Endothelial cell of umbilical vein (primary cell): ENCODE measurements at regions not wholly inside any gene's neighbourhood (a gene's known extent, or its start where the extent isn't known, plus 50 kb on each side); places are given as distances from the start of the nearest gene placed in this dataset.

Experiments used
- BruUV-seq: library from RNA; stranded (reverse); fragments of 400-500 nt; replicated peaks from 2 replicates; lab custom pipeline; 2021; lab: Mats Ljungman, UMichigan
- CTCF ChIA-PET: fragments of 300-600, 350-600 bp; sonication (Branson Sonifier 250); formaldehyde crosslinking; loops from one replicate; lab custom pipeline; 2021; ENCODE audit warnings: antibody characterized with exemption, inconsistent platforms; lab: Charles Lee
- POLR2A ChIA-PET: fragments of 300-600, 350-600 bp; sonication (Branson Sonifier 250); formaldehyde crosslinking; loops from one replicate; lab custom pipeline; 2021; ENCODE audit warnings: antibody characterized with exemption, inconsistent platforms; lab: Charles Lee
- DNase-seq: peaks from one replicate; pipeline ENCODE4 v3.0.0-alpha.2; 2011; ENCODE audit warnings: low read depth, low spot score
- FAIRE-seq: peaks from 2 replicates; lab custom pipeline; 2011; peaks lifted over from hg19 to GRCh38; lab: Jason Lieb, UNC
- H2AFZ ChIP-seq: 2 replicates; pipeline ENCODE4 v1.6.0; 2012; ENCODE audit warnings: low read depth, low read length, control low read depth, inconsistent platforms
- H3K27ac ChIP-seq: 2 replicates; pipeline ENCODE4 v1.5.1; 2011; ENCODE audit warnings: low read depth, mild to moderate bottlenecking, control low read depth, low read length, moderate library complexity; ENCODE audit not compliant: insufficient read depth
- H3K27me3 ChIP-seq, 2 experiments: 2 replicates each; pipeline versions ENCODE4 v1.6.0 to v1.6.1; 2011; ENCODE audit warnings: low read length in 2 of 2, mixed read lengths in 1 of 2; ENCODE audit not compliant: control insufficient read depth in 2 of 2, insufficient read depth in 2 of 2
- H3K36me3 ChIP-seq, 2 experiments: 2 replicates in 1 of 2; 3 replicates in 1 of 2; pipeline ENCODE4 v1.5.1; 2011; ENCODE audit warnings: low read length in 2 of 2, mild to moderate bottlenecking in 1 of 2, moderate library complexity in 1 of 2; ENCODE audit not compliant: control insufficient read depth in 2 of 2, insufficient read depth in 2 of 2; ENCODE audit errors: extremely low read depth in 1 of 2
- H3K4me1 ChIP-seq: 3 replicates; pipeline ENCODE4 v1.5.1; 2011; ENCODE audit warnings: mild to moderate bottlenecking, low read length; ENCODE audit not compliant: control insufficient read depth, insufficient read depth; ENCODE audit errors: extremely low read depth
- H3K4me2 ChIP-seq: 2 replicates; pipeline ENCODE4 v1.6.1; 2011; ENCODE audit warnings: low read length, control low read depth, mixed read lengths; ENCODE audit not compliant: insufficient read depth
- H3K4me3 ChIP-seq, 3 experiments: fragments of 200-600 bp in 1 of 3; sonication (generic), shearing (Covaris generic) in 1 of 3; replicated peaks in 1 of 3; 2 replicates each; pipeline ENCODE4 v1.5.1; 2011 to 2016; ENCODE audit warnings: control low read depth in 3 of 3, low read length in 3 of 3, mild to moderate bottlenecking in 2 of 3, inconsistent platforms in 1 of 3, low read depth in 1 of 3, moderate library complexity in 1 of 3; ENCODE audit not compliant: insufficient read depth in 1 of 3
- H3K79me2 ChIP-seq: 2 replicates; pipeline ENCODE4 v1.6.0; 2012; ENCODE audit warnings: low read length, inconsistent platforms; ENCODE audit not compliant: control insufficient read depth, insufficient read depth
- H3K9ac ChIP-seq: replicated peaks from 2 replicates; pipeline ENCODE3; 2011; ENCODE audit warnings: low read length, control low read depth; ENCODE audit not compliant: insufficient read depth; ENCODE audit errors: extremely low read depth
- H3K9me1 ChIP-seq: replicated peaks from 3 replicates; pipeline ENCODE4 v1.6.0; 2011; ENCODE audit warnings: mild to moderate bottlenecking, low read length; ENCODE audit not compliant: control insufficient read depth, insufficient read depth; ENCODE audit errors: extremely low read depth
- H3K9me3 ChIP-seq: replicated peaks from 2 replicates; pipeline ENCODE4 v1.5.1; 2012; ENCODE audit warnings: low read length, inconsistent platforms; ENCODE audit not compliant: control insufficient read depth, insufficient read depth
- H4K20me1 ChIP-seq: replicated peaks from 2 replicates; pipeline ENCODE3; 2011; ENCODE audit warnings: mild to moderate bottlenecking, low read length; ENCODE audit not compliant: control insufficient read depth, insufficient read depth; ENCODE audit errors: extremely low read depth
- EZH2 ChIP-seq: IDR thresholded peaks from 2 replicates; pipeline ENCODE4 v1.6.1; 2012; ENCODE audit warnings: borderline replicate concordance, low read depth, mild to moderate bottlenecking, moderate library complexity, low read length, inconsistent platforms; ENCODE audit not compliant: severe bottlenecking
- FOS ChIP-seq: IDR thresholded peaks from 2 replicates; pipeline ENCODE4 v1.6.1; 2011; ENCODE audit warnings: mild to moderate bottlenecking, low read length, moderate library complexity, borderline replicate concordance; ENCODE audit not compliant: insufficient read depth
- GATA2 ChIP-seq: IDR thresholded peaks from 2 replicates; pipeline ENCODE4 v1.7.0; 2011; ENCODE audit warnings: low read depth, mild to moderate bottlenecking, moderate library complexity, mixed read lengths, low read length; ENCODE audit not compliant: insufficient read length, insufficient read depth
- JUN ChIP-seq: IDR thresholded peaks from 2 replicates; pipeline ENCODE4 v1.6.1; 2011; ENCODE audit warnings: borderline replicate concordance, low read depth; ENCODE audit not compliant: insufficient read length, insufficient read depth
- MYC ChIP-seq: IDR thresholded peaks from one replicate; pipeline ENCODE4 v1.6.1; 2011; ENCODE audit warnings: mild to moderate bottlenecking, low read depth, low read length
- POLR2A ChIP-seq: IDR thresholded peaks from 2 replicates; pipeline ENCODE4 v1.6.1; 2012; ENCODE audit warnings: low read depth, mild to moderate bottlenecking, control low read depth, low read length
- POLR2AphosphoS5 ChIP-seq: IDR thresholded peaks from 2 replicates; pipeline ENCODE4 v1.6.1; 2012; ENCODE audit warnings: low read depth, mild to moderate bottlenecking, control low read depth, low read length, moderate library complexity; ENCODE audit not compliant: insufficient read depth
- dilution Hi-C: fragments of 300-500 bp; cut with MboI; formaldehyde crosslinking; loops from one replicate; pipeline ENCODE4 v1.15.0; 2019; ENCODE audit warnings: low sequenced_read_pairs; ENCODE audit not compliant: extremely low pct_ligation_motif_present
- intact Hi-C: fragments of 100-400 bp; cut with micrococcal nuclease; formaldehyde crosslinking; loops from one replicate; pipeline ENCODE4 v1.10.0; 2022
- TF ChIP-seq, protein P1 (sequence below), 2 donors: IDR thresholded peaks; 1 replicate in 1 of 2; 2 replicates in 1 of 2; pipeline ENCODE4 v1.5.1; 2011; ENCODE audit warnings: low read length in 2 of 2, mild to moderate bottlenecking in 2 of 2, moderate library complexity in 2 of 2, control low read depth in 1 of 2, inconsistent platforms in 1 of 2, low read depth in 1 of 2; ENCODE audit not compliant: insufficient read depth in 1 of 2; ENCODE audit errors: extremely low read depth in 1 of 2
- TF ChIP-seq, protein P2 (sequence below): IDR thresholded peaks from 2 replicates; pipeline ENCODE4 v1.6.1; 2011; ENCODE audit not compliant: insufficient read depth, insufficient read length

DNA sequence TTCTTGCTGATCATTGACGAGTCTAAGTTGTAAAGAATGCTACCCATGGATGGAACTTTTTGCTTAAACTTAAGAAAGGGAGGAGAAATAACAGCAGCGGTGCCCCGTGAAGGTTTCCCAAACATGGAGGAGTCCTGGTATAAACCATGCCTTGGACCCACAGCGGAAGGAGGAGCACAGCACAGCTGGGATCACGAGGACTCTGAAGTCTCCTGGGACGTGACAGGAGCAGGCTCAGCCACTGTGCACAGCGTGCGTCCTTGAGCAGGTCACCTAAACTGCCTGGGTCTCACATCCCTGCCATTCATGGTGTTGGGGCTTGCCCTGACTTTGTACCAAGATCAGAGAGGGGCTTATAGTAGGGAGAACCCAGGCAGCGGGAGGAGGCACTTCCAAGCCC is 56.1 kb upstream of the UNC93A start:
- DNase-seq (no peak), FAIRE-seq (no peak)
- no peaks in the 10 kb centered on the region for H3K27me3 ChIP-seq
- H3K79me2 ChIP-seq = no peaks in the 10 kb centered on the region
- BruUV-seq = no TSS peak
- no peaks in the 10 kb centered on the region for H3K9me1 ChIP-seq
- dilution Hi-C loops = no loop called here
- intact Hi-C loops = no loop called here
- no peak overlapping the region for H3K27ac ChIP-seq
- POLR2A ChIA-PET = no interaction called here
- TF ChIP-seq JUN = no peak
- no peak for TF ChIP-seq POLR2AphosphoS5
- TF ChIP-seq EZH2 = no peak
- TF ChIP-seq, protein P1, sequence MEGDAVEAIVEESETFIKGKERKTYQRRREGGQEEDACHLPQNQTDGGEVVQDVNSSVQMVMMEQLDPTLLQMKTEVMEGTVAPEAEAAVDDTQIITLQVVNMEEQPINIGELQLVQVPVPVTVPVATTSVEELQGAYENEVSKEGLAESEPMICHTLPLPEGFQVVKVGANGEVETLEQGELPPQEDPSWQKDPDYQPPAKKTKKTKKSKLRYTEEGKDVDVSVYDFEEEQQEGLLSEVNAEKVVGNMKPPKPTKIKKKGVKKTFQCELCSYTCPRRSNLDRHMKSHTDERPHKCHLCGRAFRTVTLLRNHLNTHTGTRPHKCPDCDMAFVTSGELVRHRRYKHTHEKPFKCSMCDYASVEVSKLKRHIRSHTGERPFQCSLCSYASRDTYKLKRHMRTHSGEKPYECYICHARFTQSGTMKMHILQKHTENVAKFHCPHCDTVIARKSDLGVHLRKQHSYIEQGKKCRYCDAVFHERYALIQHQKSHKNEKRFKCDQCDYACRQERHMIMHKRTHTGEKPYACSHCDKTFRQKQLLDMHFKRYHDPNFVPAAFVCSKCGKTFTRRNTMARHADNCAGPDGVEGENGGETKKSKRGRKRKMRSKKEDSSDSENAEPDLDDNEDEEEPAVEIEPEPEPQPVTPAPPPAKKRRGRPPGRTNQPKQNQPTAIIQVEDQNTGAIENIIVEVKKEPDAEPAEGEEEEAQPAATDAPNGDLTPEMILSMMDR (IDR thresholded peaks at IDR 0.05; ENCODE audit: extremely low read depth in 1 of 2, insufficient read depth in 1 of 2, low read depth in 1 of 2, low read length in 2 of 2) = no peak
- no peaks in the 10 kb centered on the region for H3K9me3 ChIP-seq
- no peaks in the 10 kb centered on the region for H4K20me1 ChIP-seq
- H3K4me1 ChIP-seq = no peaks in the 10 kb centered on the region
- no peak overlapping the region for H2AFZ ChIP-seq
- CTCF ChIA-PET = no interaction called here
- H3K4me2 ChIP-seq = no peak overlapping the region
- no peak overlapping the region for H3K9ac ChIP-seq
- no peak overlapping the region for H3K4me3 ChIP-seq
- no peaks in the 10 kb centered on the region for H3K36me3 ChIP-seq

DNA sequence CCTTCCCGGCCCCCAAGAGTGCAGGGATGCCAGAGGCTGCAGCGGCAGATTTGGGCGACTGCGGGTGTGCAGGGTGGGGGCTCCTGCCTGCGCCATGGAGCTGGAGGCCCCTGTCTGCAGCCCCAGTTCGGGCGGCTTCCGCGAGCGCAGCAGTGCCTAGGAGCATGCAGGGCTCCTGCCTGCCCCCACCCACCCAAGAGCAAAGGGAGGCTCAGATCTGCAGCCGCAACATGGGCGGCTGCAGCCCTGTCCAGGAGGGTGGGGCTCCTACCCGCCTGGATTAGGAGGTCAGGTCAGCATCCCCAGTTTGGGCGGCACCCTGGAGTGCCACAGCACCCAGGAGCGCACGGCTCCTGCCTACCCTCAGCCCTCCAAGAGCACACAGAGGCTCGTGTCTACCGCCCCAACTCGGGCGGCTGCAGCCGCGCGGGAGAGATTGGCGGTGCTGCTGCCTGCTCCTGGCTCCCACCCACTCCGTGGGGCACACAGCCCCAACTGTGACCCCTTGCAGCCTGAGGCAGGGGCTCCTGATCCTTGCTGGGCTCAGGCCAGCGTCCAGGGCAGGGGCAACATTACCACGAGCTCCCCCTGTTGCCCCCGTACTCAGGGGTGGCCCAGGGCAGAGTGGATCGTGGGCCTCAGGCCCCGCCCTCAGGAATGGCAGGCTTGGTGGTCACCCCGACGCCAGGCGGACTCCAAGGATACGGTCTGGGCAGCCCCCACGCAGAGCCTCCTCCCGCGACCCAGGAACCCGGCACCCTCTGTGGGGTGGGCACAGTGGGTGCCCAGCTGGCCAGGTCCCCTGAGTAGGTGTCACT is 55.5 kb upstream of the UNC93A start:
- Histone ChIP-seq H3K4me2 (no peak overlapping the region), H4K20me1 (no peaks in the 10 kb centered on the region), H2AFZ (no peak overlapping the region), H3K4me3 (no peak overlapping the region), H3K27me3 (no peaks in the 10 kb centered on the region), H3K9ac (no peak overlapping the region), H3K36me3 (no peaks in the 10 kb centered on the region), H3K79me2 (no peaks in the 10 kb centered on the region), H3K27ac (no peak overlapping the region), H3K9me1 (no peaks in the 10 kb centered on the region), H3K4me1 (no peaks in the 10 kb centered on the region), H3K9me3 (no peaks in the 10 kb centered on the region)
- ChIA-PET CTCF (no interaction called here), POLR2A (no interaction called here)
- intact Hi-C loops (no loop called here), dilution Hi-C loops (no loop called here)
- FAIRE-seq (no peak), DNase-seq (no peak)
- TF ChIP-seq, protein P2, sequence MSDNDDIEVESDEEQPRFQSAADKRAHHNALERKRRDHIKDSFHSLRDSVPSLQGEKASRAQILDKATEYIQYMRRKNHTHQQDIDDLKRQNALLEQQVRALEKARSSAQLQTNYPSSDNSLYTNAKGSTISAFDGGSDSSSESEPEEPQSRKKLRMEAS = no peak
- TF ChIP-seq JUN (no peak), POLR2AphosphoS5 (no peak), POLR2A (no peak), FOS (no peak), GATA2 (no peak), MYC (no peak), EZH2 (no peak)
- TF ChIP-seq, protein P1 (IDR thresholded peaks at IDR 0.05; ENCODE audit: extremely low read depth in 1 of 2, insufficient read depth in 1 of 2, low read depth in 1 of 2, low read length in 2 of 2) = no peak
- no TSS peak for BruUV-seq
